Activated naive CD4-positive, alpha-beta T cell treated with anti-CD3 and anti-CD28 coated beads, Interleukin-2, amount 50 U/mL, for 16 hours (primary cell): ENCODE measurements at regions not wholly inside any gene's neighbourhood (a gene's known extent, or its start where the extent isn't known, plus 50 kb on each side); places are given as distances from the start of the nearest gene placed in this dataset.
"Not testable (repeated sequence)": the region's sequence is repeated elsewhere in the genome, so short reads cannot be mapped to it uniquely, and the experiment has no call there.

Experiments used
- DNase-seq: peaks from one replicate; pipeline ENCODE4 v3.0.0-alpha.2; 2020

DNA sequence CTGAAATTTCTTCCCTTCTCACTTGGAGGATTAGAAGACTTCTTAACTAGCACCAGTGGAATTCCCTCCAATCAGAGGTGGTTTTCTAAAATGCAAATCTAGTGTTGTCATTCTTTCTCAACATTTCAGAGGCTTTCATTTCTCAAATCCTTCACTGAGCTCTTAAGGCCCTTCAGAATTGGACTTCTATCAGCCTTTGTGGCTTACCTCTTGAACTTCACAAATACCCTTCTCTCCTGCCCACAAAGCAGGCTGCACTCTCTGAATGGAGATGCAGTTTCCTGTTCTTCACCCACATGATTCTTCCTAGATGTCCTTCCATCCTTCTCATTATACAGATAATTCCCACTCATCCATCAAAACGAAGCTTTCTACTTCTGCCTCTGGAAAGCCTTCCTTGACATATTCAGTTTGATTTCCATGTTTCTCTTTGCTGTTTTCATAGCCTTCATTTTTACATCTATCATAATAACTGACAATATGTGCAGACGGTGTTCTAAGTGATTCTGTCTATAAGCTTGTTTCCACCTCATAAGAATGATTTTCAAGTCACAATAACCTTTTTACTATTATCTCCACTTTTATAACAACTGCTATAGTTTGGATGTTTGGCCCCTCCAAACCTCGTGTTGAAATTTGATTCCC lies 123.1 kb upstream of the GPR12 start:
- DNase-seq = no peak

DNA sequence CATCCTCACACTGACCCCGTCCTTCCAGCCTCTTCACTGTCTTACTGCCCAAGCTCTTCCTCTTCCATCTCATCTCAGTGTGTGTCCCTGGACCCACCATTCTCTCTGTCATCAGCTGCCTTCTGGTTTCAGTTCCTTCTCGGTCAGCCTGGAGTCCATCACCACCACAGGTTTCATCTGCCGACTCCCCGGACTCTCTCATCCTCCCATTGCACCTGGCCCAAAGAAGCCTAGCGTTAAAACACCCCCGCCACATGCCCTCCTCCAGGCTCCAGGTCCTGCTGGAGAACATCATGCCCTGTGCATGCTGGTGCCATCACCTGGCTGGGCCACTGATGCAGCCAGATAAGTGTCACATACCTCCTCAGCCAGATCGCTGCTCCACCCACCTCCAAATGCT lies 122.1 kb upstream of the GPR12 start:
- no peak for DNase-seq

DNA sequence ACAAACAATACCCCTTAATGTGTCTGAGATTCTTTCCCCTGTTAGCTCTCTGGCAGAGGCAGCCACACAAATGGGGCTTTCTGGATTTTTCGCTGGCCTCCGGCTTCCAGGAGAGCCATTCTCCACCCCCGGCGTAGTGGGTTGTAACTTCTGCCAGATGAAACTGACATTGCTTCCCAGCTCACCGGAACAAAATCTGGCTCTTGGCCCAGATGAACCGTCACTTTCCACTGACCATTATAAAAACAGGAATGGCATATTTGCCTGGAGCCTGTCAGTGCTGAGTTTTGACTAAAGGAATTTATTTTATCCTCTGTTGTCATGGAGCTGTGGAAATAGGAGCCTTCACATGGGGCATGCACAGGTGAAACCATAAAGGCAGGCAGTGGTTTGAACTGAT lies 120.6 kb upstream of the GPR12 start:
- DNase-seq = no peak

DNA sequence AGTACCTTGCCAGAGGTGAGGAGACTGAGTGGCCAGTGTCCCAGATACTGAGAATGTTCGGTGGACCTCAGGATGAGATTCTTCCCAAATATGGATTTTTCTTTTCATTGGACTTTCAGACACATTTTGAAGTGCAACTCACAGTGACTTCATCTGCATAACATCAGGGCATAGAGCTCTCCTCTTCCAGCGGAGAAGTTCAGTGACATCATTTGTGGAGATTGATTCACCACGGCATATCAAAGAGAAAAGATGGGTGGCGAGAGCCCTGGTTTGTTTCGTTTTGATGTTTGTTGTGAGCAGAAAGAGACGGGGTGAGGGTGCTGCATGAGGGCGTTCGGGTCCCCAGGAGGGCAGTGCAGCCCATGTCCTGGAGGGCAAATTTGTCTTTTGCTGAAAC lies 120.1 kb upstream of the GPR12 start:
- DNase-seq = no peak

DNA sequence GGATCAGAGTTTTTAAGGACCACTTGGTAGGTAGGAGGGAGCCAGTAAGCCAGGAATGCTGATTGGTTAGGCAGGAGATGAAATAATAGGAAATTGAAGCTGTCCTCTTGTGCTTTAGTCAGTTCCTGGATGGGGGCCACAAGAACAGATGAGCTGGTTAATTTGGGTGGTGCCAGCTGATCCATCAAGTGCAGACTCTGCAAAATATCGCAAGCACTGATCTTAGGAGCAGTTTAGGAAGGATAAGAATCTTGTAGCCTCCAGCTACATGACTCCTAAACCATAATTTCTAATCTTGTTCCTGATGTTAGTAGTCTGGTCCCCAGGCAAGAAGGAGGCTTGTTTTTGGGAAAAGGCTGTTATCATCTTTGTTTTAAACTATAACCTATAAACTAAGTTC lies 117.9 kb upstream of the GPR12 start:
- no peak for DNase-seq

DNA sequence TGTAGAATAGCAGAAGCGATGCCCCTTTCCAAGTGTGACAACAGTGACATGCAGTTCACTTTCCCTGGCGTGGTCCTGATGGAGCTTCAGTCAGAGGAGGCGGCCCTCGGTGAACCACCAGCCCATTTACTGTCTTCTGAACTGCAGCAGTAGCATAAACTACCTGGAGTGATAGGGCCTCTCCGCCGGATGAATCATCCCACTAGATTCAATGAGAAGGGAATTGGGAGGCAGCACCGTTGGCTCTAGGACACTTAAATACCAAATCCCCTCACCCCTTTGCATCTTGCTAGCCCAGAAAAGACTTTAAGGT lies 112.8 kb upstream of the GPR12 start:
- DNase-seq = no peak

DNA sequence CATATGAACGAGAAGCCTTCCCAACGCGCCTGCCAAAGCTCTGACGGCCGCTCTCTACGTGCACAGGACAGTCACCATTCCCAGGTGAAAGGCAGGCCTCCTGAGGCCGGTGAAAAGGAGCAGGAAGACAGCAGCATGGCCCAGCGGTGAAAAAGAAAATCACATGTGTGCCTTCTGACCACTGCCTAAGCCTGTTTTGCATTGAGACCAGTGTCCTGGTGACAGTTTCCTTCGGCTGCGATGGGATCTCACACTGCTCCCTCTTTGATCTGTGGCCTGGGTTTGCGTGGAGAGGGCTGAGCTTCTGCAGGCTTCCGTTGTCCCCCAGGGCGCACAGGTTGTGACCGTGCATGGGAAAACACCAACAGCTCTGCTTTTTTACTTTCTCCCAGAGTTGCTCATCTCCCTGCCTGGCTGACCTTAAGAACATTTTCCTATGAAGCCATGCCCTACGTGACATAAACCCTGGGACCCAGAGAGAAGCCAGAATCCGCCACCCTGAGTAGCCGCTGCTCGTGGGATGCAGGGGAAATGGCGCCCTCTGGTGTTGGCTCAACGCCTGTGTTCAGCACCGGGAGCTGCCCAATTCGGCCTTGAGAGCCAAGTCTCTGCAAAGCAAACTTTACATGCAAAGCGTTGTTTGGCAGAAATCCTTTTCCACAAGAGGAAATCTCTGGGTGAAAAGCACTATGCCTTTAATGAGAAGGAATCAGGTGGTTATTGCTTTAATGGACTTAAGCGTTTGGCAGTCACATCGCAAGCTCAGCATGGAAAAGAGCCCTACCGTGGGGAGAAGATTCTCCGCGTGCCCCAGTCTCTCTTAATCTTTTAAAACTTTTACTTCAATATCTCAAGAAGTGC lies 112.2 kb upstream of the GPR12 start:
- DNase-seq = no peak

DNA sequence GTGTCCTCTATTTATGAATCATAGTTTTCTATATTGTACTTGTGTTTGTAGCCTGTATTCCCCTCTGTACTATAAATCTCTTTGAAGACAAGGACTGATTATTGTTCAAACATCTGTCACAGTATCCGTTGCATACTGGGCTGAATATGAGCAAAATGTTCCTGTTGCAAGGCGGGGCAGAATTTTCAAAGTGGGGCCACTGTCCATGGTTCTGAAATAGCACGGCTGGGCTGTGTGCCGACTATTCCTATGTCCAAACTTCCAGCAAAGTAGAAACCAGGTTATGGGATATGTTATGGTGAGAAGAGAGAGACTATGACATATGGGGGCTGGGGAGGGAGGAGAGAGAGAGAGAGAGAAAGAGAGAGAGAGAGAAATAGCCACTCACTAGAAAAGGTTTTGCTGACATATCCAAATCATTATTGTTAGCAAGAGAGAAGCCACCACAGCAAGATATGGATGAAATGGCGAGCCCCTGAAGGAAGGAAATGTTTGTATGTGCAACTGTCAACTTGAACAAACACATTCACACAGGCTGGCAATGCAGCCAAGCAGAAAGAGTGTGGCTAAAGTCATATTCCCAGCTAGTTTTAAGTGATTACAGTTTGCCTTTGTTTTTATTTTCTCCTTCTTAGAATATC lies 107.0 kb upstream of the GPR12 start:
- no peak for DNase-seq

DNA sequence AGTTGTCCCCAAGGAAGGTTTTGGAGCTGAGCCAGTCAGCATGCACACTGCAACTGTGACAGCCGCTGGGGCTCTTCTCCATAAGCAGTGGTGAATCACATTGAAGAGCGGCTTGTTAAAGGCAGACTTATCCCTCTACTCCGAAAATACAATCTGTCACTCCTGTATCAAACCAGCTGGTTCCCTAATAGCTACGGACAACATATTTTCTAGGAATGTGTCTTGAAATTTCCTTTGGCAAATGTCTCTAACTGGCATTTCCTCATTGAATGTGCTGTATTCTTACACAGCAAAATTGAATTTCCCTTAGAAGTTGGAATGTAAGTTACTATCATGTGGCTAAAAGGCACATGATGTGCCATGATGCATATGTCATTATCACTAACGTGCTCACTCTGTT lies 104.0 kb upstream of the GPR12 start:
- DNase-seq = no peak

DNA sequence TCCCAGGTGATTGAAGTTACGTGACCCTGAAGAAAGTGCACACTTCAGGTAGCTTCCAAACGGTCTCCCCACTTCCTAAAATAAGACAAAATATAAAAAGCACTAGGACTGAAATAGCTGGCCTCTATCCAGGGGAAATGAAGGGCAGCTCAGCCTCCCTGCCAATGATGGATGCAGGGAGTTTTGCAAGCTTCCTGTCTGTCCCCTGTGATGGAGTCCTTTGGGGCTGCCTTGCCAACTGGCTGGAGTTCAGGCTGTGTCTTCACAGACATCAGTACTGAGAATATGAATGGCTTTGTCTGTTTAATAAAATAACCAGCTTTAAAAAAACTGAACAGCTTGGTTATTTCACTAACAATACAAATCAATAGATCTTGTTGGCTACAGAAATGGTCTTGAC lies 101.4 kb upstream of the GPR12 start:
- no peak for DNase-seq

DNA sequence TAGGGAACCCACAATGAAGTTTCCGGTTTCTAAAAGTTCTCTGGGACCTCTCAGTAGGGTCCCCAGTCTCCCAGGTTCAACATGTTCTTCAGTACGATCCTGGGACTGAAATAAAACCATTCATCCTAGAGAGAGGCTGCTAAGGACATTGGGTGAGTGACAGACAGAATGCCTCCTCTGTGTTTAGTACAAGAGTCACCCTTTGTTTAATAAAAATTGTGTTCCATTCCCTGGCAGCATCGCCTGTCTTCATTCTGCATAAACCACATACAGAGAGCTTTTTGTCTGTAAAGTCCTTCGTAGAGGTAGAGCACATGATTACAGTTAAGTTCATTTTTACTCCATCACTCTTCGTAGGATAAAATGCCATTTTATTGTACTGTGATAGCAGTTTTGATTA lies 95.3 kb upstream of the GPR12 start:
- no peak for DNase-seq

DNA sequence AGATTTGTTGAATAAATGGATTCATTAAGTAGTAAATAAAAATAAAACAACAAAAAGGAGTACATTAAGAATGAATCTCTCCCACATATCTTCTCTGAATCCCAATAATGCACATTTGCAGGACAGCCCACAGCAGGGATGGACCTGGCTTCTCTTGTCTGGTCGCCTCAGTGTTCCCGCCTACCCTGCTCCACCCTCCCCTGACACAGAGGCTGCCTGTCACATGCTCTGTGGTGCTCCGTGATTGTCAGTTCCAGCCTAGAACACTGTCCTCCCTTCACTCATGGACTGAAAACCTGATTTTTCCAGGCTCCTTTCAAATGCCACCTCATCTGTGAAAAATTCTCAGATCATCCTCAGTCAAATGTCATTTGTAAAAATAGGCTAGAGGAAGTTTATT lies 94.5 kb upstream of the GPR12 start:
- no peak for DNase-seq

DNA sequence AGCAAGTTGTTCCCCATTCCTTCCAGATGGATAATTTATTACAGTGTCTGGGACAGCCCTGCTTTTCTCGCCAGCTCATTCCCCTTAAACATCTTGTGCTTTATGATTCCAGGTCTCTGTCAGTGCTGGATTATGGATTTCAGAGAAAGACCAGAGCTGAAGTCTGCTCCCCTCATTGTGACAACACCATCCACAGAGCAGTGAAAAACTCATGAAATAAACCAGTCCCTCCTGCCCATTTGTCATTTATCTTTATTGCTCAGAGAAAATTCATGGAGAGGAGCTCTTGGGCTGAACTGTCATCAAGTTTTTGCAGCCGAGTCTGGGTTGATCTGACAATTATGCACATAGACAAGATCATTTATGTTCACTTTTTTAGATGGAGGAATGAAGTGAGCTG lies 92.7 kb upstream of the GPR12 start:
- no peak for DNase-seq

DNA sequence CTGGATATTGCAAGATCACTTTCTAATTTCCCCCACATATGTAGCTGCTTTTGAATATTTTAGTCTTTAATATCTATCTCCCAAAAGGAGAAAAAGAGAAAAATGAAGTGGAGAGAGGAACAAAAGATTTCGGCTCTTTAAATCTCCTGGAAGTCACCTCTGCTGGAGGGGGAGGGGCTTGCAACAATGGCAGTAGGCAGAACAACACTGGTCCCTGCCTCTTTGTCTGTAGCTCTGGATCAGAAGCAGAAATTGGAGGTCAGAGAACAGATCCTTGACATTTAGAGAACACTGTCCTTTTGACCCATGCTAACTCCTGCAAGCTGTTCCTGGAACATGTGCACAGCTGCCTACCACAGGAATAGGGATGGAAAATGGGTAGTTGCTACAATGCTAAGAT lies 86.7 kb upstream of the GPR12 start:
- DNase-seq = no peak

DNA sequence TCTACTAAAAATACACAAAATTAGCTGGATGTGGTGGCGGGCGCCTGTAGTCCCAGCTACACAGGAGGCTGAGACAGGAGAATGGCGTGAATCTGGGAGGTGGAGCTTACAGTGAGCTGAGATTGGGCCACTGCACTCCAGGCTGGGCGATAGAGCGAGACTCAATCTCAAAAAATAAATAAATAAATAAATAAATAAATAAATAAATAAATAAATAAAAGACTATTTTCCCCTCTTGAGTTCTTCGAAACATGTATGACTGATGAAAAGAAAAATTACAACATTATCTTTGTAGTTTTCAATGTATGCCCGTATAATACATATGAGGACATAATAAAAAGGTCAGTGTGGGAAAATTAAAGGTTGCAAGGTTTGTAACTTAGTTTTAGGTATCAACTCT lies 84.5 kb upstream of the GPR12 start:
- DNase-seq = not testable (repeated sequence)

DNA sequence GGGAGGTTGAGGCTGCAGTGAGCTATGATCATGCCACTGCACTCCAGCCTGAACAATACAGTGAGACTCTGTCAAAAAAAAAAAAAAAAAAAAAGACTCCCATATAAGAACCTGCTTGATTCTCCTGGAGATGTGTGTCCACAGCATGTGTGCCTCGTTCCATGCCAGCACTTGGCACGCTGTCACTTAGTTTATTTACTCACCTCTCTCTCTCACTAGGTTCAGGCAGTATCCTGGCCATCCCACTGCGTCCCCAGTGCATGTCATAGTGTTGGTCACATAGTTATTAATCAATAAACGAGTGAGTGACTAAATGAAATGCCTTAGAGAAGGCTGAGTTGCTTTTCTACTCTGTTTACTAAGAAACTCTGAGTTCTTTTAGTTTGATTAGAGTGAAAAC lies 79.1 kb upstream of the GPR12 start:
- no peak for DNase-seq

DNA sequence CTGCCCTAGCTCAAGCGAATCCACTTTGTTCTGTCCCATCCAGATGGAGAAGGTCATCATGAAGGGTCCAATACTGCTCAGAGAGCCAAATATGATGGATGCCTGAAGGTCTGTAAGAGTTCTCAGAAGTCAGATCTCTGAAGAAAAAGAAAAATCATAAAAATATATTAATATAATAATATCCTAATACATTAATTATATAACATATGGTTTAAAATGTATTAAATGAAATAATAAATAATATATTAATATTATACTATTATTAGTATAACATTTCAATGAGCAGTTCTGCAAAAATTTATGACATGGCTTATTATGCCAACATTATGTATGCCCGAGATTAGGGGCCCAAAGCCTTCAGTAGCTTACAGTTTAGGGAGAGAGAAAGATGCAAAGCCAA lies 78.2 kb upstream of the GPR12 start:
- no peak for DNase-seq

DNA sequence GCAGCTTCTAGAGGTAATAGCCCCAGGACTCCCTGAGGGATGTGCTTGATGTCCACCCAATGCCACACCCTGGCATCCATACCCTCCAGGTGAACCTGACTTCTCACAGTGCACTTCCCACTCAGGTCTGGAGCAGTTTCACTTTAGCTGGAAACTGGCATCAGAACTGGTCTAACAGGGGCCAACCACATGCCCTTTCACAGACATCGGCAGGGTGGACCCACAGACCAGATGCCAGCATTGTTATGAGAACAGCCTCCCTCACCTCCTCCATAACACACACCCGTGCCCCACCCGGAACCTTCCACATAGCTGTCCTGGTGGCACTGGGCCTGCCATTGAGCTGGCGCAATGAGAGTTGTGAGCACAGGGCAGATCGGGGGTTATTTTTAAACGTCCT lies 77.4 kb upstream of the GPR12 start:
- DNase-seq = no peak

DNA sequence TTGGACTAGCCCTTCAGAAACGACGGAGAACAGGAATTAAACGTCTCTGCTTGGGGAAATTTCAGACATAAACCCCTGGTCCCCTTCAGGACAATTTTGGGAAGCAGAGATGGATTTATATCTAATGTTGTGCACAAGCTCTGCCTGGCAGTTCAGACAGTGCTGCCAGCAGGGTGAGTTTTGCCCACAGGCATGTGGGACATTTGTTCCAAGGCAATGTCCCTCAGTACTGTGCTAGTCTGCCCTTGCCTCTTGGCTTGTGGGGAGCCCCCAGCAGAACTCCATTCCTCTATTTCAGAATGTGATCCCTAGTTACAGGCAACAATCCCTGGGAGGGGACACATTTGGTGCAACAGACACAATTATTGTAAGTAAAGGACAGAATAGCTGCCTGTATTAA lies 76.5 kb upstream of the GPR12 start:
- no peak for DNase-seq

DNA sequence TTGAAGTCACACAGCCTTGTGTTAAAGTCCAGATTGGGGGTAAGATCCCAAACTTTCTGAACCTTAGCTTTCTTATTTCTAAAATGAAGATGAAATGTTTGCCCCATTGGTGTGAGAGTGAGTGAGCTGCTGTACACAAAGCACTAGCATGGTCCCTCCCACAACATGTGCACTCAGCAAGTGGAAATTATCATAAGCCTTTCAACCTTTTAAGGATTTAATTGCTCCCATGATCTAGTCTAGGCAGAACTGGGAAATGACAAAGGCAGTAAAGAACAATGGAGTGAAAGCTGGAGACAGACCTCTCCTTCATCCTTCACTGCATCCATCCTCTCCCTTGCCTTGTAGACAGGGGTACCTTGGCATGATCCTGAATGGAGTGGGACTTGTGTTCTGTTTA lies 76.0 kb upstream of the GPR12 start:
- no peak for DNase-seq

DNA sequence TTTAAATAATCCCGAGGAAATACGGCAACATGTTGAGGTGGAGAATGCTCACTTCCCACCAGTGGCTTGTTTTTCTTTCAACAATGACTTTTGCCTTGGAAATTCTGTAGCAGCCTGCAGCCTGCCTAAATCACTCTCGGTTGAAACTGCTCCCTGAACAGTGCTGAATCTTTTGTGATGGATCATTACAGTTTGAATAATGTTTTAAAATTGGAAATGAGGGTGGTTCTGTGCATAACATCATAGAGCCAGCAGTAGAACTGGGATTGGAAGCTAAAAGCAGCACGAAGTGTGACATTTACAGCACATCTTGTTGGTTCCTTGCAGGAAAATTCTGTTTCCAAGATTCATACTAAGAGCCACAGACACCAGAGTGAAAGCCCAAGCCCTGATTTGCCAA lies 74.1 kb upstream of the GPR12 start:
- no peak for DNase-seq

DNA sequence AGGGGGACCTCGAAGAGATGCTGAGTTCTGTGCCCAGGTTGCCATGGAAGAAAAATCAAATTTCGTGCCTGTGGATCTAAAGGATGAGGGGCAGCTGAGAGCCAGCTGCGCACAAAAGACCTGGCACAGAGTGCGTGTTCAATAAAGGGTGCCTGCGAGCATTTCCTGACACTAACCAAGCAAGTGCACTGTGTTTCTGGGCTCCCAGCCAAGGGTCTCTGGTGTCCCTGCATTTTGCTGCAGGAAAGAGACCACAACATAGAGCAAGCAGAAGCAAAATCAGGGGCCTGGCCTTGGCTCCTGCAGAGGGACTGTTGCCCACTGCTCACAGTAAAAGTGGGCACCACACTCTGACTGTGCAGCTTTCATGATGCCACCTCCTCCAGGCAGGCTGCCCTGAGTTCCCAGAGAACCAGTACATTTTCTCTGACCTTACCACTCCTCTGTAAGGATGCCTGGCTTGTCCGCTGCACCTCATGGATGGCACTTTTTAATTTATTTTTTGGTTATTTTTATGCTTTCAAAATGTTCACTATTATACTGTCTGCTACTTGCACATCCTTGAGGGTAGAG lies 70.8 kb upstream of the GPR12 start:
- no peak for DNase-seq

DNA sequence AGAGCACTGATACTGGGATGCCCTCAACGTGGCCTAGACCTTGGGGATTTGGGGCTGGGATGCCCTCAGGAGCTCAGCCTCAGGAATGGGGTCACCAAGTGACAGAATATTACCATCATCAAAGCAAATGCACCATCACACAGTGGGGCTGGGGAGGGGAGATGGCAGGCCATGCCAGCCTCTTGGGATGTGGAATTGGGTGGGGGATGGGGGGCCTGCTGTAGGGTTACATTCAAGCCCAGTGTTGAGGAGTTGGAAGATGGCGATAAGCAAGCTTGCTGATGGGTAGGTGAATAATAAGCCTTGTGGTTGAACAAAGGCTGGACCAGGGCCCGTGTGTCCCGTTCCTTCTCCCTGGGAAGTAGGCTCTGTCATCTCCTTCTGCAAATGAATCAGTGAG lies 69.1 kb upstream of the GPR12 start:
- DNase-seq = no peak

DNA sequence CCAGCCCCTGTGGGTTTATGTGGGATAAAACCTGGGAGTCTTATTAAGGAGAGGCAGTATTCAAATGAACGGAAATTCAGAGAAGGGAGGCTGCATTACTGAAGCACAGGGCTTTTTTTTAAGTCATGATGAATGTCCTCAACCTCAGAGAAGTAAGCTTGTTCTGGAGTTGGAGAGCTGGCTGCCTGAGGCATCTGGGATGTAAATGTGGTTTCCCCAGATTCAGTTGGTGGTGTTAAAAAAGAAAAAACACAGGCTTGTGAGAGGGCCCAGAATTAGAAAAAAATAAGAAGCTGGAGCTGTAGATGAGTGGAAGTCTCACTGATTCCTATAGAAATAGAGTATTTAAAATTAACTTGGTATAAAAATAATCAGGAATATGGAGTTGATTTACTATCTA lies 64.0 kb upstream of the GPR12 start:
- no peak for DNase-seq
